Stimulated activated CD4-positive, alpha-beta T cell treated with anti-CD3 and anti-CD28 coated beads, Interleukin-2, amount 100 ng/mL, for 4 hours (primary cell): ENCODE measurements at regions not wholly inside any gene's neighbourhood (a gene's known extent, or its start where the extent isn't known, plus 50 kb on each side); places are given as distances from the start of the nearest gene placed in this dataset.
"Not testable (repeated sequence)": the region's sequence is repeated elsewhere in the genome, so short reads cannot be mapped to it uniquely, and the experiment has no call there.

Experiments used
- DNase-seq: peaks from one replicate; pipeline ENCODE4 v3.0.0-alpha.2; 2020; ENCODE audit warnings: low read depth

- DNase-seq = no peak
These were observed 287.0 kb upstream of the SGCG start for GRCh38 chr13:22893777-22894176.

GRCh38 chr13:22897571-22898314 is 283.0 kb upstream of the SGCG start:
- no peak for DNase-seq

GRCh38 chr13:22900416-22900951 is 280.3 kb upstream of the SGCG start:
- DNase-seq = not testable (repeated sequence)

DNA sequence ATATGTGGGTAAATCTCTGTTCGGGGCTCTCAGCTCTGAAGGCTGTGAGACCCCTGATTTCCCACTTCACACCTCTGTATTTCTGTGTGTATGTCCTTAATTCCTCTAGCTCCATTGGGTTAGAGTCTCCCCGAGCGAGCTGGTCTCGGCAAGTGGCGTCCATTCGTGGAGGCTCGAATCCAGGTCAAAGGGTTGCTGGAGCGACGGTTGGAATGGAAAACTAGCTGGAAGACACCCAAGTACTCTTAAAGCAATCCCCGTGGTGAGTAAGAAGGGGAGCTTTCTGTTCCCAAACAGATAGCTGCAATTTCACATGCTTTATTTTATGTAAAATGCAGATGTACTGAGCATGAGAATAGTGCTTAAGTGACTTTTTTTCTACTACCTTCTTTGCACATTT is 277.5 kb upstream of the SGCG start:
- no peak for DNase-seq

DNA sequence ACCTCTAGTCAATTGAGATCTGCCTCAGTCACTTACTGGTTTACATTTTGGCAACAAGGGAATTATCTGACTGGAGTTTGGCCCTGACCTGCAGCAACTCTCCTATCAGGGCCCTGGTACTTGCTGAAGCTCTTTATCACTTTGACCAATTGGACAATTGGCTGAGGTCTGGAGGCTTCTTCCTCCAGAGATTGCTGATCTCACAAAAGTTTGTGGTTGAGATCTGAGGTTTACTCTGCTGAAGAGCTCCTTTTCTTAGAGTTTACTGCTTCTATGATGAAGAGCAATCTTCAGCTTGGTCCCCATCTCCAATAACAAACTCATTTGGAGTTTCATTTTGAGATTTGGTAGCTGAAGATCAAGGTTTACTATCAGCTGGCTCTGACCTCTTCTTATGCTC is 276.9 kb upstream of the SGCG start:
- no peak for DNase-seq

DNA sequence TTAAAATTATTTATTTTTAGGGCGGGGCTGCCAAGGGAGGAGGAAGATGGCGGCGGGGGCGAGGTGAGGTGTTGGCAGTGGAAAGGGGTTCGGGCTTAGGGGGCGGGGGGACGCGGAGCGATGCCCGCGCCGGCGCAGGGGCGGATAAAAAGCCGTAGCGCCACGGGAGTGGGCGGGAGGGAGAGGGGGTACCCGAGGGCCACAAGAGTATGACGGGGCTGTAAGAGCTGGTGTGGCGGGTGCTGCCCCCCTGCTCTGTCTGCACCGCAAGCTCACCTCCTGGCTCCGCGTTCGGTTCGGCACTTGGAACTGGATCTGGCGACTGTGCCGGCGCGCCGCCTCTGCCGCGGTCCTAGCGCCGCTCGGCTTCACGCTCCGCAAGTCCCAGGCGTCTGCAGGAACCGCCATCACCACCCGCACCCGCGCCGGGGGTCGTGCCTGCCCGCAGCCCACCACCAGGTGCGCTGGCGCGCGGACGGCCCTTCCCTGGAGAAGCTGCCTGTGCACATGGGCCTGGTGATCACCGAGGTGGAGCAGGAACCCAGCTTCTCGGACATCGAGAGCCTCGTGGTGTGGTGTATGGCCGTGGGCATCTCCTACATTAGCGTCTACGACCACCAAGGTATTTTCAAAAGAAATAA is 265.2 kb upstream of the SGCG start:
- DNase-seq = no peak

DNA sequence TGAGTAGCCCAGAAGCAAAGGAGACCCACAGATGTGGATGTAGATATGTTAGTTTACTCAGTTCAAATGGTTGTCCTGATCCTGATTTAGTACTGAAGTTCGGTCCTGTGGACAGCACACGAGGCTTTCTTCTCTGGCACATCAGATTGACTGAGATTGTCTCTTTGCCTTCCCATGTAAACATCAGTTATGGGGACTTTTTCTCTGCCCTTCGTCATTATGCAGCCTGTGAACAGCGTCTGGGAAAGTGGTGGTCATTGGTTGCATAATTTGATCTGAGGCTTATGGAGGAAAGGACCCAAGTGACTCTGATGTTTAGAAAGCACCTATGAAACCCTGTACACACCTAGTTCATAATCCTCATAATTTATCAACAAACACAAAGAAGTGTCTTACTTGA is 264.5 kb upstream of the SGCG start:
- not testable (repeated sequence) for DNase-seq

DNA sequence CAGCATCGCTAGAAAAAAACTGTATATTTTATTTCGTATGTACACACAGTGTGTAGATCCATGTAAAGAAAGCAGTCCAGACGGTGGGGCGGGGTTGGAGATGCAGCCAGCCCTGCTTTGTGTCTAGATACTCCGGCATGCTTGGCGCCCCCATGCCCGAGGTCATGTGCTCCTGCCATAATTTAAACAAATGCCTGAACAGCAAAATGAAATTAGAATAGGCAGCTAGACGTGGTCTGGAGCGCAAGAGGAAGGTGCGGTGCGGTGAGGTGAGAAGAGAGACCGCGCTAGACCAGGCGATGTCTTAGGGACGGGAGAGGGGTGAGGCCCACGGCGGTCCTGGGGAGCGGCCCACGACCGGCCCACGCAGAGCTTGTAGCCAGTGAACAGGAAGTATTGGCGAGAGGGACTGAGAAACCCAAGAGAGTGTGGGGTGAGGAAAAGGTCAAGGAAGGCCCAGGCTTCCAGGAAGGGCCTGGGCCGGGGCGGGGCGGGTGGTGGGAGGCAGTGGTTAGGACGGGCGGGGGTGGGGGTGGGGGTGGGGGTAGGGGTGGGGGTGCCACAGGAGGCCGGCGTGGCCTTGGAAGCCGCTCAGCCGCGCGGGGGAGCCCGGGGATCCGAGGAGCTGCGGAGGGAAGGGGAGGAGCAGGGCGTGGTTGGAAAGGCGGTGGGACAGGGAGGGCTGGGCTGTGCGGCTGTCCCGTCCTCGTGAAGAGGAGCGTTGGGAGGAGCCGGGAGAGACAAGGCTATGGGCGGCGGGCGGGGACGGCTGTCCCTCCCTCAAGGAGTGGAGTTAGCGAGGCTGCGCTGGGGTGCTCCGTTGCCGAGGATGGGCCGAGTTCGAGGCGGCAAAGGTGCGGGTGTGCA is 254.7 kb upstream of the SGCG start:
- no peak for DNase-seq

GRCh38 chr13:22926748-22927400 is 253.9 kb upstream of the SGCG start:
- DNase-seq = no peak

DNA sequence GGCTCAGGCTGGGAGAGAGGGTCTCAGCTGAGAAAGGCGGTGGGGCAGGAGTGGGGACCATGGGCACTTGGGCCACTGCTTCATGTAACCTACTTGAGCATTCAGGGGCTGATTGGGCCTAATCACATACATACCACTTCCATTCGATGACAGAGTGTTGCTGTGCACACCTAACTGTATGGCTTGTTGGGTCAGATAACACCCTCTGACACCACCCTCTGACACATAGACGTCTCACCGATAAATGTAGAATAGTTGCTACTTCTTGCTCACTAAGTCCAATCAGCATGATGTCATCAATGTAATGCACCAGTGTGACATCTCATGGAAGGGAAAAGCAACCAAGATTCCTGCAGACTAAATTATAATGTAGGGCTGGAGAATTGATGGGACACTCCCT is 252.9 kb upstream of the SGCG start:
- not testable (repeated sequence) for DNase-seq

DNA sequence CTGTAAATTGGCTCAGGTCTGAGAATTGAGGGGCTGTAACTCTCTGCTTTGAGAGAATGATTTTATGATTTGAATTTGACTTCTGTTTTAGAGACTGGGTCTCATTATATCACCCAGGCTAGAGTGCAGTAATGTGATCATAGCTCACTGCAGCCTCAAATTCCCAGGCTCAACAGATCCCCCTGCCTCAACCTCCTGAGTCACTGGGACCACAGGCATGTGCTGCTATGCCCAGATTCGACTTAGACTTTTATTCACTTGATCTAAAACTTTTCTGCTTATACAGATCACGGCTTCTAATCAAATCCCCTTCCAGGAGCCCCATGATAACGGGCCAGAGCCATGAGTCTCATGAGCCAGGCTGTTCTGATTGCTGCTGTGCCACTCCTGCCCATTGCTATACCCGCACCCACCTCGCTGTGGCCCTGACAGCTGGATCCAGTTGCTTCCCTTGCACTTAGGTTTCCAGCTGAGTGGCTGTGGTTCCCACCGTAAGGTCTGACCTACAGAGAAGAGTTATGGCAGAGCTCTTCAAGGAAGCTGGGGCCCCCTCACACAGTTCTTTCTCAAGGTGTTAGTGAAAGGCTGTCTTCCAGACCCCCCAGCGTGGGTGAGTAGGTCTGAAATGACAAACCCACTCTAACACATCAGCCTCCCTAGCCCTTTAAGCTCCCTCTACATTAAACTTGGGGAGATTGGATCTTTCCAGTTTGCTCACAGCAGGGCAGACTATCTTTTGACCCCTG is 251.2 kb upstream of the SGCG start:
- no peak for DNase-seq

DNA sequence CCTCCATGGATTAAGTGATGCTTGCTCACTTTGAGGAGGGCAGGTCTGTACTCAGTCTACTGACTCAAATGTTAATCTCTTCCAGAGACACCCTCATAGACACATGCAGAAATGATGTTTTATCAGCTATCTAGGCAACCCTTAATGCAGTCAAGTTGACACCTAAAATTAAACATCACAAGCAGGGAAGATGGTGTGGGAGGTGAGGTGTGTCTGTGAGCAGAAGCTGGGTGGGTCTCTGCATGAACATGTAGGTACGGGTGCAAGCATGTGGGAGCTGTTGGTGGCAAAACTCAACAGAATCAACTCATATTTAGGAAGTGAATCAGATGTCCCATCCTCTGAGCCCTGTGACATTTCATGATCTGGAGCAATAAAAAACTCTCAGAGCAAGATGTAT is 249.2 kb upstream of the SGCG start:
- DNase-seq = no peak

DNA sequence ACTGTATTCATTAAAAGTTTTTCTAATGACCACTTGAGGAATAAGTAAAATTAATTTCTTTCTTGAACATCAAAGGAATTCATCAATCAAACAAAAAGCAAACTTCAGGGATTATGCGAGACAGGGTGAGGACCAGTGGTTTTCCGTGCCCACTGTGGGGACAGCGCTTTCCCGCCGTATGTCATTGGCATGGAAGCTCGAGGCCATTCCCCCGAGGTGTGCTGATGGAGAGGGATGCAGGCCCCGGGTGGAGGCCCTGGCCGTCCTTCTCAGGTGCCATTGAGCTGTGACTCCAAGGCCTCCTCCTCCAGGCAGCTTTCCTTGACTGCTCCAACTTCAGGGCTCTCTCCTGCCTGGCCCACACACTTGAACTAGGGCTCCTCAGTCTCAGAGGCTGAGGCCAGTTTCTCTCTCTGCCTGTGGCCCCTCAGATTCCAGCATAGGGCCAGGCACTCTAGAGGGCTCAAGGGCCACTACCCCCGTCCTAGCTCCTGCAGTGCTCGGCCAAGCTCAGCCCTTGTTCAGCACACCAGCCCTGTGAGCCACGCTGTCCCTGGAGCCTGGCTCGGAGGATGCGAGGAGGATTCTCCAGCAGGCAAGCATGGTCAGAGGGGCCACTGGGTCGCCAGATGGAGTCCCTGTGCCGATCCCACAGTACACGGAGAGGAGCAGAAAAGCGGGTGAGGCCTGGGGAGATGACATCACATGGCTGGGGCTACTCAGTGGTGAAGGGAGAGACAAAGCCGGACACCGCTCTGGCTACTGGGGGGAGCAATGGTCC is 248.0 kb upstream of the SGCG start:
- not testable (repeated sequence) for DNase-seq

DNA sequence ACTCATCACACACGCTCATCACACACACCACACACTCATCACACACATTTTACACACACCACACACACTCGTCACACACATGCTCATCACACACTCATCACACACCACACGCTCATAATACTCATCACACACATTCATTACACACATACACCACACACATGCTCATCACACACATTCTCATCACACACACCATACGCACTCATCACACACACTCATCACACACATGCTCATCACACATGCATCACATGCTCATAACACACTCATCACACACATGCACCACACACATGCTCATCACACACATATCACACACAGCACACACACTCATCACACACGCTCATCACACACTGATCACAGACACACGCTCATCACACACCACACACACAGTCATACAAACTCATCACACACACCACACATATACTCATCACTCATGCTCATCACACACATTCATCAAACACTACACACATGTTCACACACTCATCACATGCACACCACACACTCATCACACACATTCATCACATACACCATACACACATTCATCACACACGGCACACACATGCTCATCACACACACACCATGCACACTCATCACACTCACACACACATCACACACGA is 247.1 kb upstream of the SGCG start:
- DNase-seq = no peak

- no peak for DNase-seq
These were observed 245.8 kb upstream of the SGCG start for GRCh38 chr13:22934744-22935523.

GRCh38 chr13:22936228-22936627 is 244.6 kb upstream of the SGCG start:
- no peak for DNase-seq

DNA sequence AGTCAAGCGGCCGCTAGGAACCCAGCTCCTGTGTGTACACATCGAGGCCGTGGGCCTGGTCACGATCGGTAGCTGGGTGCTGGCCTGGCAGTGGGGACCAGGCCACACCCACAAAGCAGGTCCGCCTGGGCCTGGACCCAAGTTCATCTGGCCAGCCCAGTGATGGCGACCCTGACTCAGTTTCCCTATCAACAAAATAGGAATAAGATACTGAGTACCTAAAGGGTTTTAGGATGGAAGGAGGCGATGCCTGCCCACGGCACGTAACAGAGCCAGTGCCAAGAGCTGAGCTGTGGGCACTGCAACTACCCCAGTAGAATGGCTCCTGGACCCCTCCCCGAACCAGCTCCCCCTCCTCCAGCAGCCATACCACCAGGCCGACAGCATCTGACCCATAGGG is 243.5 kb upstream of the SGCG start:
- no peak for DNase-seq

GRCh38 chr13:22937953-22938352 is 242.8 kb upstream of the SGCG start:
- DNase-seq = no peak

GRCh38 chr13:22938576-22938975 is 242.2 kb upstream of the SGCG start:
- DNase-seq = no peak
